Right atrium auricular region (tissue), 2 donors: ENCODE measurements at regions not wholly inside any gene's neighbourhood (a gene's known extent, or its start where the extent isn't known, plus 50 kb on each side); places are given as distances from the start of the nearest gene placed in this dataset.

Source experiments
- DNase-seq: peaks from one replicate; pipeline ENCODE4 v3.0.0-alpha.2; 2019; ENCODE audit warnings: low spot score
- H3K27ac ChIP-seq, 2 donors: fragments of 200-600 bp; sonication (generic); 1 replicate in 1 of 2; 2 replicates in 1 of 2; pipeline ENCODE4 v1.5.1; 2016 to 2019
- H3K27me3 ChIP-seq, 2 donors: fragments of 200-600 bp; sonication (generic); one replicate each; pipeline versions ENCODE4 v1.5.1 to v1.6.0; 2017 to 2019
- H3K36me3 ChIP-seq: fragments of 200-600 bp; sonication (generic); one replicate; pipeline ENCODE4 v1.5.1; 2016
- H3K4me1 ChIP-seq, 2 donors: fragments of 200-600 bp; sonication (generic); one replicate each; pipeline versions ENCODE4 v1.5.1 to v1.6.0; 2017 to 2019
- H3K4me3 ChIP-seq, 2 donors: fragments of 200-600 bp; sonication (generic); 1 replicate in 1 of 2; 2 replicates in 1 of 2; pipeline ENCODE4 v1.5.1; 2017 to 2019; ENCODE audit warnings: mild to moderate bottlenecking in 1 of 2, moderate library complexity in 1 of 2
- H3K9me3 ChIP-seq, 2 donors: fragments of 200-600 bp; sonication (generic); one replicate each; pipeline ENCODE4 v1.5.1; 2019
- TF ChIP-seq, protein P1 (sequence below), 2 donors: fragments of 200-600 bp; sonication (generic); IDR thresholded peaks; one replicate each; pipeline ENCODE4 v1.5.1; 2019; ENCODE audit warnings: antibody characterized with exemption in 2 of 2

DNA sequence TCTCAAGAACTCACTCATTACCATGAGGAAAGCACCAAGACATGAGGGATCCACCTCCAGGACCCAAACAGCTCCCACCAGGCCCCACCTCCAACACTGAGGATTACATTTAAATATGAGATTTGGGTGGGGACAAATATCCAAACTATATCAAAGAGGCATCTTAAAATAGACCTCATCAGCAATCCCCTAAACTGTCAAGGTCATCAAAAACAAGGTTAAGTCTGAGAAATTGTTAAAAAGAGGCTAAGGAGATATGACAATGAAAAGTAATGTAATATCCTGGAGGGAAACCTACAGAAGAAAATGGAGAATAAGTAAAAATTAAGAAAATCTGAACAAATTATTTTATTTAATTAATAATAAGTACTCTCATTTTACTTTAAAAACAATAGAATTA is 922.3 kb downstream of the HACE1 start:
- no peak overlapping the region for H3K4me3 ChIP-seq
- no peaks in the 10 kb centered on the region for H3K27me3 ChIP-seq
- H3K4me1 ChIP-seq = no peaks in the 10 kb centered on the region
- TF ChIP-seq, protein P1, sequence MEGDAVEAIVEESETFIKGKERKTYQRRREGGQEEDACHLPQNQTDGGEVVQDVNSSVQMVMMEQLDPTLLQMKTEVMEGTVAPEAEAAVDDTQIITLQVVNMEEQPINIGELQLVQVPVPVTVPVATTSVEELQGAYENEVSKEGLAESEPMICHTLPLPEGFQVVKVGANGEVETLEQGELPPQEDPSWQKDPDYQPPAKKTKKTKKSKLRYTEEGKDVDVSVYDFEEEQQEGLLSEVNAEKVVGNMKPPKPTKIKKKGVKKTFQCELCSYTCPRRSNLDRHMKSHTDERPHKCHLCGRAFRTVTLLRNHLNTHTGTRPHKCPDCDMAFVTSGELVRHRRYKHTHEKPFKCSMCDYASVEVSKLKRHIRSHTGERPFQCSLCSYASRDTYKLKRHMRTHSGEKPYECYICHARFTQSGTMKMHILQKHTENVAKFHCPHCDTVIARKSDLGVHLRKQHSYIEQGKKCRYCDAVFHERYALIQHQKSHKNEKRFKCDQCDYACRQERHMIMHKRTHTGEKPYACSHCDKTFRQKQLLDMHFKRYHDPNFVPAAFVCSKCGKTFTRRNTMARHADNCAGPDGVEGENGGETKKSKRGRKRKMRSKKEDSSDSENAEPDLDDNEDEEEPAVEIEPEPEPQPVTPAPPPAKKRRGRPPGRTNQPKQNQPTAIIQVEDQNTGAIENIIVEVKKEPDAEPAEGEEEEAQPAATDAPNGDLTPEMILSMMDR (IDR thresholded peaks at IDR 0.05) = no peak
- H3K9me3 ChIP-seq = peaks cover 0 to 6% of the 10 kb centered on the region in 2 donors
- no peak overlapping the region for H3K27ac ChIP-seq
- H3K36me3 ChIP-seq = no peaks in the 10 kb centered on the region
- DNase-seq = no peak

DNA sequence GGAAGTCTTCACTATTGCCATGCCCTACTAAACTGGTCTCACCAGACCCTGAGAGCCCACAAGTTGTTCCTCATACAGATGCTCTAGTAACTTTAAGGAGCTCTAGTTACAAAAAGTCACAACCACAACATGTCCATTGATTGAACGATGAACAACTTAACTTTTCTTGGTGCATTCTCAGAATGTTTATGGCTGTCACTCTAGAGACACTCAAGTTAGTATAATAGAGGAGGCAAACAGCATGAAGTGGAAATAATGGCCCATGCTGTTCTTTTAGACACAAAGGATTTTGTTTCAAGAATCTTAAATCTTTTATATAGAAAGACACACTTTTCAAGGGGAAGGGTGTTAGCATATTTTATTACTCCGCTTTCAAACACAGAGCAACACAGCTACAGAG is 934.4 kb downstream of the HACE1 start:
- H3K4me1 ChIP-seq = no peaks in the 10 kb centered on the region

DNA sequence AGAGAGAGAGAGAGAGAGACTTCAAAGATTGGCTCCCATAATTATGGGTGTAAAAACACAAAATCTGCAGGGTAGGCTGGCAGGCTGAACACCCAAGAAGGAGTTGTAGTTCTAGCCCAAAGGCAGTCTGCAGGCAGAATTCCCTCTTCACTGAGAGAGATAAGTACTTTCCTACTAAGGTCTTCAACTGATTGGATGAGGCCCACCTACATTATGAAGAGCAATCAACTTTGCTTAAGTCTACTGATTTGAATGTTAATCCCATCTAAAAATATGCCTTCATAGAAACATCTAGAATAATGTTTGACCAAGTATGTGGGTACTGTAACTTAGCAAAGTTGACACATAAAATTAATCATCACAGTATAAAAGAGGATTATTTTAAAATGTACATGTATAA is 949.7 kb downstream of the HACE1 start:
- Histone ChIP-seq H3K27ac (no peak overlapping the region), H3K36me3 (no peaks in the 10 kb centered on the region), H3K9me3 (peaks cover 0 to 13% of the 10 kb centered on the region in 2 donors), H3K4me3 (no peak overlapping the region), H3K4me1 (no peaks in the 10 kb centered on the region), H3K27me3 (no peaks in the 10 kb centered on the region)
- TF ChIP-seq, protein P1 (IDR thresholded peaks at IDR 0.05) = no peak
- DNase-seq = no peak

More for the DNA sequence above, 934.4 kb downstream of the HACE1 start:
- H3K36me3 ChIP-seq = no peaks in the 10 kb centered on the region
- TF ChIP-seq, protein P1 (IDR thresholded peaks at IDR 0.05) = no peak
- H3K4me3 ChIP-seq = no peak overlapping the region
- DNase-seq = no peak
- H3K27ac ChIP-seq = no peak overlapping the region
- peaks cover 7 to 9% of the 10 kb centered on the region in 2 donors for H3K9me3 ChIP-seq
- no peaks in the 10 kb centered on the region for H3K27me3 ChIP-seq

GRCh38 chr6:103908898-103909297 is 950.8 kb downstream of the HACE1 start:
- Histone ChIP-seq H3K4me3 (no peak overlapping the region), H3K4me1 (no peaks in the 10 kb centered on the region), H3K27ac (no peak overlapping the region), H3K9me3 (peaks cover 0 to 18% of the 10 kb centered on the region in 2 donors), H3K27me3 (no peaks in the 10 kb centered on the region), H3K36me3 (no peaks in the 10 kb centered on the region)
- DNase-seq = no peak
- TF ChIP-seq, protein P1 (IDR thresholded peaks at IDR 0.05) = no peak

GRCh38 chr6:103895136-103895535 is 964.6 kb downstream of the HACE1 start:
- H3K9me3 ChIP-seq = peaks cover 0 to 9% of the 10 kb centered on the region in 2 donors
- no peak overlapping the region for H3K4me3 ChIP-seq
- no peak overlapping the region for H3K27ac ChIP-seq
- no peaks in the 10 kb centered on the region for H3K27me3 ChIP-seq
- no peak for DNase-seq
- no peaks in the 10 kb centered on the region for H3K4me1 ChIP-seq
- H3K36me3 ChIP-seq = no peaks in the 10 kb centered on the region
- TF ChIP-seq, protein P1 (IDR thresholded peaks at IDR 0.05) = no peak

DNA sequence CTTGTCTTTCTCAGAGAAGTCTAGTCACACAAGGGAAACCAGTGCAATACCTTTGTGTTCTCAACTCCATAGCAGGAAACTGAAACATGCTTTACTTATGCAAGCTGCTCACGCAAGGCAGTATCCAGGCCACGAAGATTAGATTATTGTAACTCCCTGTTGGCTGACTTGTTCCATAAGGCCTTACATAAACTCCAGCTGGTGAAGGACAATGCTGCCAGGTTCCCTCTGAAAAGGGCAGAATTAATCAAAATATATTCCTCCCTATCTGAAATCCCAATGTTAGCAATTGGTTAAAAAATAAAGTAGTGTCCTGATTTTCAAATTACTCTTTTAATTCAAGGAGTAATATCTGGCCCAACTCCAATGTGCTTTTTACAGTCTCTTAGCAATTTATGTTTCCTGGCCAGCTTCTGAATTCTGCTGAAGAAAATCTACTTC is 966.6 kb downstream of the HACE1 start:
- TF ChIP-seq, protein P1 (IDR thresholded peaks at IDR 0.05) = no peak
- no peaks in the 10 kb centered on the region for H3K27me3 ChIP-seq
- H3K36me3 ChIP-seq = no peaks in the 10 kb centered on the region
- DNase-seq = no peak
- H3K4me3 ChIP-seq = no peak overlapping the region
- H3K4me1 ChIP-seq = no peaks in the 10 kb centered on the region
- peaks cover 0 to 9% of the 10 kb centered on the region in 2 donors for H3K9me3 ChIP-seq
- no peak overlapping the region for H3K27ac ChIP-seq
